GM12878 (cell line): ENCODE measurements at regions not wholly inside any gene's neighbourhood (a gene's known extent, or its start where the extent isn't known, plus 50 kb on each side); places are given as distances from the start of the nearest gene placed in this dataset.

ENCODE experiments used
- ATAC-seq: fragments of 200-7000 bp; cut with Tn5 transposase; 3 replicates; pipeline ENCODE4 v1.9.1; 2020; ENCODE audit warnings: mild to moderate bottlenecking, moderate library complexity
- BruUV-seq: library from RNA; stranded (reverse); fragments of 400-500 nt; replicated peaks from 2 replicates; lab custom pipeline; 2021; lab: Mats Ljungman, UMichigan
- CTCF ChIA-PET: fragments of 300-600 bp; sonication (Branson Sonifier 250); formaldehyde crosslinking; extraction: SDS; loops from one replicate; lab custom pipeline; 2021; ENCODE audit warnings: inconsistent platforms; lab: Yijun Ruan, JAX
- POLR2A ChIA-PET: fragments of 350-600 bp; formaldehyde crosslinking; extraction: SDS; loops from one replicate; lab custom pipeline; 2021; ENCODE audit warnings: inconsistent platforms; lab: Charles Lee
- RAD21 ChIA-PET: fragments of 300-600 bp; sonication (Branson Sonifier 250); formaldehyde crosslinking; loops from one replicate; lab custom pipeline; 2023; ENCODE audit warnings: antibody characterized with exemption; ENCODE audit not compliant: unreplicated experiment; lab: Charles Lee
- SMC1A ChIA-PET: fragments of 300-600 bp; sonication (Branson Sonifier 250); formaldehyde crosslinking; loops from one replicate; lab custom pipeline; 2023; ENCODE audit not compliant: unreplicated experiment, uncharacterized antibody; lab: Charles Lee
- DNase-seq: peaks from one replicate; pipeline ENCODE4 v3.0.0-alpha.2; 2011; ENCODE audit warnings: low read depth, low spot score
- FAIRE-seq: peaks from 3 replicates; lab custom pipeline; 2011; peaks lifted over from hg19 to GRCh38; lab: Jason Lieb, UNC
- H2AFZ ChIP-seq: 2 replicates; pipeline ENCODE4 v1.6.0; 2011; ENCODE audit warnings: low read depth, low read length, control low read depth; ENCODE audit not compliant: control insufficient read depth
- H3K27ac ChIP-seq: 2 replicates; pipeline ENCODE4 v1.5.1; 2011; ENCODE audit warnings: control low read depth; ENCODE audit not compliant: control insufficient read depth, insufficient read depth
- H3K27me3 ChIP-seq, 2 experiments: replicated peaks in 1 of 2; 2 replicates each; pipeline versions ENCODE4 v1.6.0 to v1.6.1; 2011; ENCODE audit warnings: low read length in 1 of 2; ENCODE audit not compliant: control insufficient read depth in 2 of 2, insufficient read depth in 2 of 2
- H3K36me3 ChIP-seq, 2 experiments: 2 replicates each; pipeline ENCODE4 v1.5.1; 2011; ENCODE audit warnings: low read length in 1 of 2; ENCODE audit not compliant: control insufficient read depth in 2 of 2, insufficient read depth in 2 of 2
- H3K4me1 ChIP-seq: 2 replicates; pipeline ENCODE4 v1.6.1; 2011; ENCODE audit warnings: mild to moderate bottlenecking, low read length, moderate library complexity, mixed read lengths; ENCODE audit not compliant: control insufficient read depth, insufficient read depth
- H3K4me2 ChIP-seq: 2 replicates; pipeline ENCODE4 v1.6.0; 2011; ENCODE audit warnings: control low read depth; ENCODE audit not compliant: control insufficient read depth, insufficient read depth
- H3K4me3 ChIP-seq: fragments of 200-600 bp; sonication (generic); 2 replicates; pipeline ENCODE4 v1.5.1; 2016
- H3K79me2 ChIP-seq: 2 replicates; pipeline ENCODE4 v1.6.0; 2011; ENCODE audit warnings: low read length; ENCODE audit not compliant: control insufficient read depth, insufficient read depth
- H3K9ac ChIP-seq: 2 replicates; pipeline ENCODE4 v1.8.0; 2011; ENCODE audit warnings: low read length, control low read depth, mixed read lengths; ENCODE audit not compliant: control insufficient read depth, insufficient read depth
- H3K9me3 ChIP-seq: replicated peaks from 3 replicates; pipeline ENCODE4 v1.5.1; 2011; ENCODE audit warnings: mild to moderate bottlenecking, low read length; ENCODE audit not compliant: control insufficient read depth, insufficient read depth
- H4K20me1 ChIP-seq: 2 replicates; pipeline ENCODE4 v1.6.0; 2011; ENCODE audit not compliant: control insufficient read depth, insufficient read depth
- CUX1 ChIP-seq: IDR thresholded peaks from 2 replicates; pipeline ENCODE4 v1.6.1; 2012; ENCODE audit warnings: improper control_type of control experiment, low read depth, low read length; ENCODE audit not compliant: insufficient replicate concordance
- HDAC2 ChIP-seq: fragments of 200-600 bp; sonication (generic); IDR thresholded peaks from 2 replicates; pipeline ENCODE4 v1.6.1; 2017
- JUND ChIP-seq: IDR thresholded peaks from 2 replicates; pipeline ENCODE4 v1.6.1; 2012; ENCODE audit warnings: low read depth, mild to moderate bottlenecking, low read length, improper control_type of control experiment, moderate library complexity
- TARDBP ChIP-seq: IDR thresholded peaks from 2 replicates; pipeline ENCODE4 v1.6.1; 2016; ENCODE audit warnings: borderline replicate concordance
- YBX1 ChIP-seq: fragments of 450-650 bp; IDR thresholded peaks from 2 replicates; pipeline ENCODE4 v1.6.1; 2016; ENCODE audit warnings: antibody characterized with exemption
- WGBS: methylation state at CpG from one replicate; pipeline ENCODE4 v1.1.6; 2016; ENCODE audit warnings: low lambda C conversion rate; ENCODE audit not compliant: insufficient replicate concordance, insufficient coverage; ENCODE audit errors: missing lambda C conversion rate; 5-methylcytosine and 5-hydroxymethylcytosine counted together
- in situ Hi-C: fragments of 300-500 bp; cut with MboI; formaldehyde crosslinking; loops from 9 replicates; pipeline ENCODE4 v1.14.3; 2018; ENCODE audit warnings: mixed read lengths
- intact Hi-C: fragments of 100-400 bp; cut with micrococcal nuclease; formaldehyde crosslinking; loops from one replicate; pipeline ENCODE4 v1.14.2; 2022; ENCODE audit not compliant: unreplicated experiment
- TF ChIP-seq, protein P1 (sequence below): fragments of 150-350 bp; IDR thresholded peaks from 2 replicates; pipeline ENCODE4 v1.6.1; 2016; ENCODE audit warnings: low read depth, low read length

GRCh38 chr5:28421141-28421540 is 1382.8 kb upstream of the CDH9 start:
- Histone ChIP-seq H3K4me1 (no peaks in the 10 kb centered on the region), H4K20me1 (no peaks in the 10 kb centered on the region), H3K27me3 (no peaks in the 10 kb centered on the region), H3K79me2 (no peaks in the 10 kb centered on the region), H3K9me3 (no peaks in the 10 kb centered on the region), H3K9ac (no peak overlapping the region), H3K27ac (no peak overlapping the region), H3K36me3 (no peaks in the 10 kb centered on the region), H3K4me2 (no peak overlapping the region), H3K4me3 (no peak overlapping the region), H2AFZ (no peak overlapping the region)
- 1% methylated on average over 3 of the region's 3 CpGs for WGBS
- BruUV-seq: no TSS peak
- intact Hi-C loops (no loop called here), in situ Hi-C loops (no loop called here)
- no peak for DNase-seq
- no peak for TF ChIP-seq HDAC2
- ChIA-PET CTCF (interaction anchor here (0.6 kb wide), 1 partner anchor 359 kb away, joined by 3 read pairs; no protein-coding TSS in a partner anchor), SMC1A (no interaction called here), POLR2A (no interaction called here), RAD21 (no interaction called here)
- no peak for FAIRE-seq
- no peak for ATAC-seq

DNA sequence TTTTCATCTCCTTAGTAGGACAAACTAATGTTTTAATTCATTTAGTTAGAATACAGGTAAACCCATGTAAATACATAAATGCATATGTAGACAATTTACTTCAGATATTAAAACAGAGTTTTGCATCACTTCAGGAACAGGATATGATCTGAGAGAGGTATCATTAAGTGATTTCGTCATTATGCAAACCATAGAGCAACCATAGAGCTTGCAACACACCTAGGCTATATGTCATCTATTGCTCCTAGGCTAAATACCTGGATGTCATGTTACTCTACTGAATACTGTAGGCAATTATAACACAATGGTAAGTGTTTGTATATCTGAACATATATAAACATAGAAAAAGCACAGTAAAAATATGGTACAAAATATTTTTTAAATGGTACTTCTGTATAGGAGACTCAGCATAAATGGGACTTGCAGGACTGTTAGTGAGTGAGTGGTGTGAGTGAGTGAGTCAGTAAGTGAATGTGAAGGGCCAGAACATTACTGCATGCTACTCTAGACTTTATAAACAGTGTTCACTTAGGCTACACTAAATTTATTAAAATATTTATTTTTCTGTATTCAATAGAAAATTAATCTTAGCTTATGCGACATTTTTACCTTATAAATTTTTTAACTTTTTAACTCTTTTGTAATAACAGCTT is 1377.5 kb upstream of the CDH9 start:
- no TSS peak for BruUV-seq
- Histone ChIP-seq H3K4me2 (no peak overlapping the region), H3K27ac (no peak overlapping the region), H3K9me3 (no peaks in the 10 kb centered on the region), H3K79me2 (no peaks in the 10 kb centered on the region), H4K20me1 (no peaks in the 10 kb centered on the region), H3K9ac (no peak overlapping the region), H2AFZ (no peak overlapping the region), H3K36me3 (no peaks in the 10 kb centered on the region), H3K27me3 (no peaks in the 10 kb centered on the region), H3K4me1 (no peaks in the 10 kb centered on the region), H3K4me3 (no peak overlapping the region)
- ChIA-PET CTCF (no interaction called here), RAD21 (no interaction called here), SMC1A (interaction anchor here (0.7 kb wide), 1 partner anchor 13 kb away, joined by 3 read pairs; no protein-coding TSS in a partner anchor), POLR2A (no interaction called here)
- in situ Hi-C loops: no loop called here
- ATAC-seq (no peak), DNase-seq (no peak), FAIRE-seq (no peak)
- 9% methylated on average over 2 of the region's 2 CpGs for WGBS
- intact Hi-C loops: no loop called here
- no peak for TF ChIP-seq JUND
- TF ChIP-seq, protein P1, sequence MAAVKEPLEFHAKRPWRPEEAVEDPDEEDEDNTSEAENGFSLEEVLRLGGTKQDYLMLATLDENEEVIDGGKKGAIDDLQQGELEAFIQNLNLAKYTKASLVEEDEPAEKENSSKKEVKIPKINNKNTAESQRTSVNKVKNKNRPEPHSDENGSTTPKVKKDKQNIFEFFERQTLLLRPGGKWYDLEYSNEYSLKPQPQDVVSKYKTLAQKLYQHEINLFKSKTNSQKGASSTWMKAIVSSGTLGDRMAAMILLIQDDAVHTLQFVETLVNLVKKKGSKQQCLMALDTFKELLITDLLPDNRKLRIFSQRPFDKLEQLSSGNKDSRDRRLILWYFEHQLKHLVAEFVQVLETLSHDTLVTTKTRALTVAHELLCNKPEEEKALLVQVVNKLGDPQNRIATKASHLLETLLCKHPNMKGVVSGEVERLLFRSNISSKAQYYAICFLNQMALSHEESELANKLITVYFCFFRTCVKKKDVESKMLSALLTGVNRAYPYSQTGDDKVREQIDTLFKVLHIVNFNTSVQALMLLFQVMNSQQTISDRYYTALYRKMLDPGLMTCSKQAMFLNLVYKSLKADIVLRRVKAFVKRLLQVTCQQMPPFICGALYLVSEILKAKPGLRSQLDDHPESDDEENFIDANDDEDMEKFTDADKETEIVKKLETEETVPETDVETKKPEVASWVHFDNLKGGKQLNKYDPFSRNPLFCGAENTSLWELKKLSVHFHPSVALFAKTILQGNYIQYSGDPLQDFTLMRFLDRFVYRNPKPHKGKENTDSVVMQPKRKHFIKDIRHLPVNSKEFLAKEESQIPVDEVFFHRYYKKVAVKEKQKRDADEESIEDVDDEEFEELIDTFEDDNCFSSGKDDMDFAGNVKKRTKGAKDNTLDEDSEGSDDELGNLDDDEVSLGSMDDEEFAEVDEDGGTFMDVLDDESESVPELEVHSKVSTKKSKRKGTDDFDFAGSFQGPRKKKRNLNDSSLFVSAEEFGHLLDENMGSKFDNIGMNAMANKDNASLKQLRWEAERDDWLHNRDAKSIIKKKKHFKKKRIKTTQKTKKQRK: no peak
- TF ChIP-seq CUX1: no peak
- TF ChIP-seq TARDBP: no peak
- TF ChIP-seq YBX1: no peak
